Neural crest cell (in vitro differentiated cells): ENCODE measurements at regions not wholly inside any gene's neighbourhood (a gene's known extent, or its start where the extent isn't known, plus 50 kb on each side); places are given as distances from the start of the nearest gene placed in this dataset.

ENCODE experiments used
- DNase-seq: peaks from one replicate; pipeline ENCODE4 v3.0.0; 2021; ENCODE audit warnings: low read depth, mixed read lengths, low spot score
- H3K27ac Mint-ChIP-seq: one replicate; pipeline ENCODE4 v1.8.0; 2021; ENCODE audit warnings: mild to moderate bottlenecking, mixed read lengths; ENCODE audit not compliant: unreplicated experiment
- H3K27me3 Mint-ChIP-seq: 2 replicates; pipeline ENCODE4 v1.8.0; 2021; ENCODE audit warnings: low read depth, mild to moderate bottlenecking, mixed read lengths
- H3K36me3 Mint-ChIP-seq: 2 replicates; pipeline ENCODE4 v1.8.0; 2021; ENCODE audit warnings: low read depth, mild to moderate bottlenecking, mixed read lengths
- H3K4me1 Mint-ChIP-seq: 2 replicates; pipeline ENCODE4 v1.8.0; 2021; ENCODE audit warnings: mixed read lengths
- H3K4me3 Mint-ChIP-seq: one replicate; pipeline ENCODE4 v1.8.0; 2021; ENCODE audit warnings: mild to moderate bottlenecking, mixed read lengths
- H3K9me3 Mint-ChIP-seq: 2 replicates; pipeline ENCODE4 v1.8.0; 2021; ENCODE audit warnings: mixed read lengths
- CTCF ChIP-seq: fragments of 200-600 bp; sonication (generic); conservative IDR thresholded peaks from 2 replicates; pipeline ENCODE4 v1.5.0; 2021; ENCODE audit warnings: antibody characterized with exemption, mild to moderate bottlenecking

- H3K27me3 Mint-ChIP-seq: peaks cover 4% of the 10 kb centered on the region
- no peaks in the 10 kb centered on the region for H3K4me1 Mint-ChIP-seq
These were observed 65.8 kb downstream of the SCN11A start for GRCh38 chr3:38985981-38986380.

GRCh38 chr3:38985581-38985980, 66.2 kb downstream of the SCN11A start:
- no peaks in the 10 kb centered on the region for H3K9me3 Mint-ChIP-seq
- no peaks in the 10 kb centered on the region for H3K36me3 Mint-ChIP-seq
- no peak for TF ChIP-seq CTCF
- H3K4me1 Mint-ChIP-seq: no peaks in the 10 kb centered on the region
- DNase-seq: no peak
- no peak overlapping the region for H3K4me3 Mint-ChIP-seq
- H3K27me3 Mint-ChIP-seq: peaks cover 4% of the 10 kb centered on the region
- no peak overlapping the region for H3K27ac Mint-ChIP-seq

More at GRCh38 chr3:38985981-38986380, 65.8 kb downstream of the SCN11A start:
- no peaks in the 10 kb centered on the region for H3K9me3 Mint-ChIP-seq
- H3K27ac Mint-ChIP-seq: no peak overlapping the region
- no peak for DNase-seq
- TF ChIP-seq CTCF: no peak
- no peaks in the 10 kb centered on the region for H3K36me3 Mint-ChIP-seq
- H3K4me3 Mint-ChIP-seq: no peak overlapping the region

- Mint-ChIP-seq H3K4me3 (no peak overlapping the region), H3K27me3 (peaks cover 4% of the 10 kb centered on the region), H3K27ac (no peak overlapping the region), H3K9me3 (no peaks in the 10 kb centered on the region), H3K36me3 (no peaks in the 10 kb centered on the region), H3K4me1 (no peaks in the 10 kb centered on the region)
- DNase-seq: no peak
- TF ChIP-seq CTCF: no peak
These were observed 67.0 kb downstream of the SCN11A start for GRCh38 chr3:38984731-38985130.

GRCh38 chr3:38984110-38984509, 67.6 kb downstream of the SCN11A start:
- Mint-ChIP-seq H3K4me3 (no peak overlapping the region), H3K27me3 (peaks cover 4% of the 10 kb centered on the region), H3K36me3 (no peaks in the 10 kb centered on the region), H3K9me3 (no peaks in the 10 kb centered on the region), H3K4me1 (no peaks in the 10 kb centered on the region), H3K27ac (no peak overlapping the region)
- DNase-seq: no peak
- no peak for TF ChIP-seq CTCF

GRCh38 chr3:38980938-38981337, 70.8 kb downstream of the SCN11A start:
- Mint-ChIP-seq H3K36me3 (no peaks in the 10 kb centered on the region), H3K4me3 (no peak overlapping the region), H3K4me1 (no peaks in the 10 kb centered on the region), H3K27ac (no peak overlapping the region), H3K27me3 (no peaks in the 10 kb centered on the region), H3K9me3 (no peaks in the 10 kb centered on the region)
- no peak for DNase-seq
- no peak for TF ChIP-seq CTCF

GRCh38 chr3:38978729-38979128, 73.0 kb downstream of the SCN11A start:
- no peak for DNase-seq
- H3K9me3 Mint-ChIP-seq: no peaks in the 10 kb centered on the region
- no peaks in the 10 kb centered on the region for H3K4me1 Mint-ChIP-seq
- H3K36me3 Mint-ChIP-seq: no peaks in the 10 kb centered on the region
- no peak overlapping the region for H3K27ac Mint-ChIP-seq
- no peak for TF ChIP-seq CTCF
- no peak overlapping the region for H3K4me3 Mint-ChIP-seq
- no peaks in the 10 kb centered on the region for H3K27me3 Mint-ChIP-seq
